ENCODE measurements at regions not wholly inside any gene's neighbourhood (a gene's known extent, or its start where the extent isn't known, plus 50 kb on each side); places are given as distances from the start of the nearest gene placed in this dataset.
"Not testable (repeated sequence)": the region's sequence is repeated elsewhere in the genome, so short reads cannot be mapped to it uniquely, and the experiment has no call there.

GRCh38 chr6:115495184-115495583 is 565.5 kb downstream of the FRK start:
- Mint-ChIP-seq H3K36me3 (ENCODE audit: low read depth, unreplicated experiment) (peaks cover 4% of the 10 kb centered on the region), H3K27me3 (ENCODE audit: unreplicated experiment) (peaks cover 2% of the 10 kb centered on the region), H3K27ac (ENCODE audit: unreplicated experiment) (no peak overlapping the region), H3K9me3 (ENCODE audit: unreplicated experiment) (peaks cover 5% of the 10 kb centered on the region), H3K4me1 (ENCODE audit: unreplicated experiment) (no peaks in the 10 kb centered on the region), H3K4me3 (ENCODE audit: unreplicated experiment) (no peak overlapping the region)
- no peak for TF ChIP-seq CTCF (IDR thresholded peaks at IDR 0.05; ENCODE audit: unreplicated experiment)
- no peak for DNase-seq (ENCODE audit: low spot score)

- no peaks in the 10 kb centered on the region for H3K27me3 Mint-ChIP-seq (ENCODE audit: unreplicated experiment)
- no peak for DNase-seq (ENCODE audit: low spot score)
- TF ChIP-seq CTCF (IDR thresholded peaks at IDR 0.05; ENCODE audit: unreplicated experiment), result no peak
- no peak overlapping the region for H3K27ac Mint-ChIP-seq (ENCODE audit: unreplicated experiment)
- no peak overlapping the region for H3K4me3 Mint-ChIP-seq (ENCODE audit: unreplicated experiment)
- H3K36me3 Mint-ChIP-seq (ENCODE audit: low read depth, unreplicated experiment), result no peaks in the 10 kb centered on the region
- H3K4me1 Mint-ChIP-seq (ENCODE audit: unreplicated experiment), result no peaks in the 10 kb centered on the region
- no peaks in the 10 kb centered on the region for H3K9me3 Mint-ChIP-seq (ENCODE audit: unreplicated experiment)
Observed at GRCh38 chr6:115487331-115487730, 573.4 kb downstream of the FRK start.

- Mint-ChIP-seq H3K9me3 (ENCODE audit: unreplicated experiment) (no peaks in the 10 kb centered on the region), H3K27ac (ENCODE audit: unreplicated experiment) (no peak overlapping the region), H3K4me1 (ENCODE audit: unreplicated experiment) (no peaks in the 10 kb centered on the region), H3K27me3 (ENCODE audit: unreplicated experiment) (no peaks in the 10 kb centered on the region), H3K4me3 (ENCODE audit: unreplicated experiment) (no peak overlapping the region), H3K36me3 (ENCODE audit: low read depth, unreplicated experiment) (no peaks in the 10 kb centered on the region)
- TF ChIP-seq CTCF (IDR thresholded peaks at IDR 0.05; ENCODE audit: unreplicated experiment), result no peak
- DNase-seq (ENCODE audit: low spot score), result no peak
Observed at GRCh38 chr6:115485400-115485799, 575.3 kb downstream of the FRK start.

GRCh38 chr6:115480543-115480942 is 580.1 kb downstream of the FRK start:
- H3K27me3 Mint-ChIP-seq (ENCODE audit: unreplicated experiment); H3K4me1 Mint-ChIP-seq (ENCODE audit: unreplicated experiment); H3K36me3 Mint-ChIP-seq (ENCODE audit: low read depth, unreplicated experiment); H3K4me3 Mint-ChIP-seq (ENCODE audit: unreplicated experiment); DNase-seq (ENCODE audit: low spot score); H3K27ac Mint-ChIP-seq (ENCODE audit: unreplicated experiment); H3K9me3 Mint-ChIP-seq (ENCODE audit: unreplicated experiment): not testable (repeated sequence)

- no peak overlapping the region for H3K4me3 Mint-ChIP-seq (ENCODE audit: unreplicated experiment)
- H3K4me1 Mint-ChIP-seq (ENCODE audit: unreplicated experiment), result no peaks in the 10 kb centered on the region
- DNase-seq (ENCODE audit: low spot score), result no peak
- H3K27me3 Mint-ChIP-seq (ENCODE audit: unreplicated experiment), result peaks cover 6% of the 10 kb centered on the region
- no peak for TF ChIP-seq CTCF (IDR thresholded peaks at IDR 0.05; ENCODE audit: unreplicated experiment)
- no peaks in the 10 kb centered on the region for H3K36me3 Mint-ChIP-seq (ENCODE audit: low read depth, unreplicated experiment)
- no peak overlapping the region for H3K27ac Mint-ChIP-seq (ENCODE audit: unreplicated experiment)
- no peaks in the 10 kb centered on the region for H3K9me3 Mint-ChIP-seq (ENCODE audit: unreplicated experiment)
Observed at GRCh38 chr6:115474443-115475041, 586.1 kb downstream of the FRK start.

All from endothelial cell (in vitro differentiated cells).